ENCODE measurements at regions not wholly inside any gene's neighbourhood (a gene's known extent, or its start where the extent isn't known, plus 50 kb on each side); places are given as distances from the start of the nearest gene placed in this dataset.

- no peak for TF ChIP-seq CTCF (IDR thresholded peaks at IDR 0.05)
- TF ChIP-seq POLR2AphosphoS5 (IDR thresholded peaks at IDR 0.05): no peak
- TF ChIP-seq EP300 (IDR thresholded peaks at IDR 0.05): no peak
Measured at GRCh38 chr12:74043343-74043742, 494.3 kb upstream of the ATXN7L3B start.
